T-helper 1 cell treated with Interleukin-12 subunit alpha and Interleukin-12 subunit beta and Interleukin-4 antibody, amounts not matched to agents 30 ng/mL and 1 ng/mL, for 36 hours (primary cell): ENCODE measurements at regions not wholly inside any gene's neighbourhood (a gene's known extent, or its start where the extent isn't known, plus 50 kb on each side); places are given as distances from the start of the nearest gene placed in this dataset.
"Not testable (repeated sequence)": the region's sequence is repeated elsewhere in the genome, so short reads cannot be mapped to it uniquely, and the experiment has no call there.

Experiments used
- intact Hi-C: fragments of 100-400 bp; cut with micrococcal nuclease; formaldehyde crosslinking; loops from one replicate; pipeline ENCODE4 v1.15.1; 2024

GRCh38 chr12:73659802-73660201, 877.8 kb upstream of the ATXN7L3B start:
- intact Hi-C loops: no loop called here

GRCh38 chr12:73665193-73665592, 872.4 kb upstream of the ATXN7L3B start:
- intact Hi-C loops: no loop called here

DNA sequence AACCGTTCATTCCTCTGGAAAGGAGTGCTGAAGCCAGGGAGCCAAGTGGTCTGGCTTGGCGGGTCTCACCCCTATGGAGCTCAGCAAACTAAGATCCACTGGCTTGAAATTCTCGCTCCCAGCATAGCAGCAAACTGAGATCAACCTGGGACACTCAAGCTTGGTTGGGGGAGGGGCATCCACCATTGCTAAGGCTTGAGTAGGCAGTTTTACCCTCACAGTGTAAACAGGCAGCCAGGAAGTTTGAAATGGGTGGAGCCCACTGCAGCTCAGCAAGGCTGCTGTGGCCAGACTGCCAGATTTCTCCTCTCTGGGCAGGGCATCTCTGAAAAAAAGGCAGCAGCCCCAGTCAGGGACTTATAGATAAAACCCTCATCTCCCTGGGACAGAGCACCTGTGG, 866.1 kb upstream of the ATXN7L3B start:
- intact Hi-C loops: not testable (repeated sequence)

DNA sequence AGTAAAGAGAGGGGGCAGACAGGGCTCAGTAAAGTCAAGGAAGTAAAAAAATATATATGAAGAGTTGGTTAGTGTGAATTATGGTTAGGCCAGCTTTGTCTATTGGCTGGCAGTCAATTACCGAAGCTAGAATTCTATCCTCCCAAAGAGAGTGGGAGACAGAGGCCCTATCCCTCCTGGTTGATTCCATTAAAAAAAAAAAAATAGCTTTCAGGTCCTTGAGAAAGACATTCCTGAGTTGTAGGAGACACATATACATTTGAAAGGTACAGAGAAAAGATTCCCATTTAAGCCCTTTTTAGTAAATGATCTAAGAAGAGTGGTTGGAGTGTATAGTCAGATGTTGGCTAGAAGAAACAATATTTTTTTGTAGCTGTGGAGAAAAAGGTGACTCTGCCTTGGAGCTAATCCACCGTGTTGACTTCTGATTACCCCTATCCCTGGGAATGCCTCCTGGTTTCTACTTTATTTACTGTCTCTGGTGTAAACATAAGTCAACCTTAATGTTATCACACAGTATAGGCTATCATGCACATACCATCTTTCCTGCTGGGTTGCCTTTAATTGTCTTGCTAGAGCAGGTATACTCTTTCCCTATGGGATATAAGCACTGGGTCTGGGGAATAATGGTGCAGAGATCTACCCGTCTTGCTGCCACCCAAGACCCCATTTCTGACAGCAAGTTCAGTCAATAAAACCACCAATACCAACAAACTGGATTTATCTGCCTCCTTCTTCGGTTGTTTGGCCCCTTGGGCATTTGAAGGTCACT, 859.9 kb upstream of the ATXN7L3B start:
- intact Hi-C loops: no loop called here

DNA sequence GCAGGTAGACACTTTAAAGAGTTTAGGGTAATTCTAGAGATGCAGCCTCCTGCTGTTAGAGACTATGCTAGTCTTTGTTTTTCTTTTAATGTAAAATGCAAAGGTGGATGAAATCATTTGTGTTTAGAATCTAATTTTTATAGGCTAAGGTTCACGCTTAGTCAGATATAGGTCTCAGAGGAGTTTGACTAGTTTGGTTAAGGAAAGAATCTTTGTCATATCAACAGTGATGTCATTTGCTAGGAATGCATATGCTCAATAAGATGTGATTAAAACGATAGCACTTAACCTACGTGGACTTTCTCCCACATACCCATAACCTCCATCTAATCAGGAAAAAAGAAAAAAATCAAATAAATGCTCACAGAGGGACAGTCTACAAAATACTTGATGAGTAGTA, 859.3 kb upstream of the ATXN7L3B start:
- intact Hi-C loops: no loop called here

DNA sequence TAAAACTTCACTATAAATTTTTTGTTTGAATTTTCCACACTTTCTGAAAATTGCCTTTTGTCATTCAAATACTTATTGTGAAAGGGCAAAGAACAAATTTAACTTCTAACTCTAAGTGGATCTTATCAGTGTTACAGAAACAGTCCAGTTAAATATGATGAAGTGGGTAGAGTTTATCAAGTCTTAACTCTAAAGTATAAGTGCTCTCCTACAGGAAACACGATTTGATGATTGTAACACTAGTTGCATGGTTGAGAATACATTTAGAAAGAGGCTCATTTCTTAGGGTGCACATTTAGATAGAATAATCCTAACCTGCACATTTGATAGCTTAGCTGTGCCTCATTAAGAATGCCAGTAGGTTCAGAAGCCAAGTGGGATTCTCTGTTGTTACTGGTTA, 838.3 kb upstream of the ATXN7L3B start:
- intact Hi-C loops: no loop called here

DNA sequence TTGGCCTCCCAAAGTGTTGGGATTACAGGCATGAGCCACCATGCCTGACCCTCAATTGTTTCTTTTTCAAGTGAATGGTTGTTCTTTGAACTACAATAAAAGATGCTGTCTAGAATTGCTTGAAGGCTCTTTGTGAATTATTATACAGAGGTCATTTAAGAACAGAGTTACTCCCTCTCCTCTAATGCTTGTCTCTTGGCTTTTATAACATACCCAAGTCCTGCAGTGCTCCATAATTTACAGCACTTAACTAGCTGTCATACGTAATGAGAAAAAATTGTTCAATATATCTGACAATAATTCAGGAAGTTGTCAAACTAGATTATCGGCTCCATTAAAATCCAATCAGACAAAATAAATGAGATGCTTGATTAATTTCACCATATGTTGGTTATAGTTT, 823.0 kb upstream of the ATXN7L3B start:
- intact Hi-C loops: no loop called here

DNA sequence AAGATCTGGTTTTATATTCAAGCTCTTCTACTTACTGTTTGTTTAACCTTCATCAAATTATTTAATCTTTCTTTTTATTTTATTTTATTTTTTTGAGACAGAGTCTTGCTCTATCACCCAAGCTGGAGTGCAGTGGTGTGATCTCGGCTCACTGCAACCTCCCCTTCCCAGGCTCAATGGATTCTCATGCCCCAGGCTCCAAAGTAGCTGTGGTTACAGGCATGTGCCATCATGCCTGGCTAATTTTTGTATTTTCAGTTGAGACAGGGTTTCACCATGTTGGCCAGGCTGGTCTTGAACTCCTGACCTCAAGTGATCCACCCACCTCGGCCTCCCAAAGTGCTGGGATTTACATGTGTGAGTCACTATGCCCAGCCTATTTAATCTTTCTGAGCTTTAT, 821.5 kb upstream of the ATXN7L3B start:
- intact Hi-C loops: not testable (repeated sequence)

- intact Hi-C loops: no loop called here
Measured at GRCh38 chr12:73719223-73719622, 818.4 kb upstream of the ATXN7L3B start.

DNA sequence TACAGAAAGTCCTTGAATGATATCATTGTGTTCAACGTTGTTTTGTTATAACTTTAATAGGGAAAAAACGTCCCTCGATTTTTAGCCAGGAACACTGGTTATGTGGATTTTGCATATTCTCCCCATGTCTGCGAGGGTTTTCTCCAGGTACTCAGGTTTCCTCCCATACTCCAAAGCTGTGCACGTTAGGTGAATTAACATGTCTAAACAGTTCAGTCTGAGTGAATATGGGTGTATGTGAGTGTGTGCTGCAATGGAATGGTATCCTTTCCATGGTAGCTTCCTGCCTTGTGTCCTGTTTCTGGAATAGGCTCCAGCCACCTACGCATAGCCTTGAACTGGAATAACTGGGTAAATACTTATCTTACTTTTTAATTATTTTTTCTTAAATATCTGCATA, 810.8 kb upstream of the ATXN7L3B start:
- intact Hi-C loops: no loop called here

DNA sequence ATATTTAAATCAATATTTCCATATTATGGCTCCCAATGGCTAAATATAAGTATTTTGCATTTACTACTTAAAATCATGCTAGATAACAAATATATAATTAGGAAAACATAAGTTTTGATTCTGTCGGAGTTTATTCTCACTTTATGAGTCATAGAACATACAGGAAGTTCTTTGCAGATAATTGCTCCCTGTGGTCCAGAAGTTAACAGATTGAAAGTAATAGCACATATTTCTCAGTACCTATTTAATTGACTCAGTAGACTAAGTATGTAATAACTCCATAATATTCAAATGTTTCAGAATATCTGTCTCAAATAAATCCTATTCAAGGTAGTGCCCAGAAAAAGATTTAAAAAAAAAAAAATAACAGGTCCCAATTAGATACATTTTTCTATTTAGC, 806.0 kb upstream of the ATXN7L3B start:
- intact Hi-C loops: no loop called here

DNA sequence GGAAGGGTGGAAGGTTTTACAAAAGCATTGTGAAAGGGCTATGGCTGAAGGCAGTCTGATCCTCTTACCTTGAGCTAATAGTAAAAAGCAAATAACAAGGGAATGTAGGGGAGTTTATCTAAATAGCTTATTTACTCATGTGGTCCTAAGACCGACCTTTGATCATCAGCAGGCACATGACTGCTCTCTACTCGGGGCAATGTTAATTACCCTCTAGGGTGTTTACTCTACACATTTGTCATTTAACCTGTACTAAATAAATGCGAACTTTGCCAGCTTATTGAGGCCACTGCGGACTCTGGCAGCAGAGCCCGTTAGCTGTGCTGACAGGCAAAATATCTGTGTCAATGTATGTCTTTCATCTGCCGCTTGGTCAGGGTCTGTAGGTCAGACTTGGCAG, 768.3 kb upstream of the ATXN7L3B start:
- intact Hi-C loops: no loop called here

- intact Hi-C loops: no loop called here
Measured at GRCh38 chr12:73798523-73798922, 739.1 kb upstream of the ATXN7L3B start.

- intact Hi-C loops: no loop called here
Measured at GRCh38 chr12:73815072-73815645, 722.5 kb upstream of the ATXN7L3B start.

- intact Hi-C loops: no loop called here
Measured at GRCh38 chr12:73817161-73817560, 720.5 kb upstream of the ATXN7L3B start.

DNA sequence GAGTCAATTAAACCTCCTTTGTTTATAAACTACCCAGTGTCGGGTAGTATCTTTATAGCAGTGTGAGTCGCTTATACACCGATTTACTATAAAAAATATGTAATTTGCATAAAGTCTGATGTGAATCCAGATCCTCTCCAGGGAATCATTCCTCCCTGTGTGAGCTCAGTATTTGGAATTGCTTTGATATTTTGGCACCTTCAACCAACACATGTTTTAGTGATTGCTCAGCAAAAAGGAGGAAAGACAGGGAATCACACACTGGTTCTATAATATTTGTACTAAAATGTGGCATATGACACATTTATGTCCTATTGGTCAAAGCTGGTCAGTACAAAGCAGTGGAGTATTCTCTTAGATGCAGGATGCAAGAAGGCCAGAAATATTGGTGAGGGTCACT, 703.9 kb upstream of the ATXN7L3B start:
- intact Hi-C loops: no loop called here

DNA sequence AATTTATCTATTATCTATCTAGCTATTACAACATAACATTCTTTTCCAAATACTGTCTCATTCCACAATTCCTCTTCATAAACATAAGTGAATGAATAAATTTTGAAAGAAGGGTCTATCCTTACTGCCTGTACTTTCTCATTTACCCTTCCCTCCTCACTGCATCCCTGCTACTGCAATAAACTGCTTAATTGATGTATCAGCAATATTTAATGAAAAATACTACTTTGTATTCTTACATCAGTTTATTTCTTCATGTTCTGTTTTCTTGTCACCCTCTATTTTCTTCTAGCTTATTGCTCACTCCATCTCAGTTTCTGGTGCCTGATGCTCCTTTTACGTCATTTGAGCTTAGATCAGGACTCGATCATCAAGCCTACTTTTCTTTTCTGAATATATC, 695.7 kb upstream of the ATXN7L3B start:
- intact Hi-C loops: no loop called here

- intact Hi-C loops: no loop called here
Measured at GRCh38 chr12:73863546-73863945, 674.1 kb upstream of the ATXN7L3B start.

DNA sequence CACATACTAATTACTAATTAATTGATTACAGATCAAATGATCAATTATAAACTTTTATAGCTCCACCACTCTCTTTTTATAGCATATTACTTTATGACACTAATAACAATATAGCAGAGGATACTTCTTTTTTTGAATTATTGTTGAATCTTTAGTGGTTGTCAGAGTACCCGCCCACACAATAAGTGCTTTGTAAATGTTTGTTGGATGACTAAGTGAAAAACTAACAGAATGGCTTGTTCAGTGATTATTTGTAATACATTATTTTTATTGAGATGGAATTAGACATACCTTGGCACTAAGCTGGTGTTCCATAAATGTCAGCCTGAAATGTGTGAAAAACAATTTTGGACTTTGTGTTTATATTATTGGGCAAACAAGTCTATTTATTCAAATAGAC, 670.5 kb upstream of the ATXN7L3B start:
- intact Hi-C loops: no loop called here

- intact Hi-C loops: not testable (repeated sequence)
Measured at GRCh38 chr12:73877291-73877690, 660.3 kb upstream of the ATXN7L3B start.

DNA sequence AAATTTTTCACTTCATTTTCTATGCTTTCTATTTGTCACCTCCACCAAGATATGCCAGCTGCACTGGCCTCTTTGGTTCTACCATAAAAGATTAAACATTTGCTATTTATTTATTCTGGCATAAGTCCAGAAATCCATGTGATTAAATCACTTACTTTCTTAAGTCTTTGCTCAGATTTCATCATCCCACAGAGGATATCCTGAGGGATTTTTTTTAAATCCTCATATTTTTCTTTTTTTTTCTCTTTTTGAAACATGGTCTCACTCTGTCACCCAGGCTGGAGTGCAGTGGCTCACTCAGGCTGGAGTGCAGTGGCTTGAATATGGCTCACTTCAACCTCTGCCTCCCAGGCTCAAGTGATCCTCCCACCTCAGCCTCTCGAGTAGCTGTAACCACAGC, 645.4 kb upstream of the ATXN7L3B start:
- intact Hi-C loops: no loop called here

- intact Hi-C loops: no loop called here
Measured at GRCh38 chr12:73898645-73899044, 639.0 kb upstream of the ATXN7L3B start.

- intact Hi-C loops: no loop called here
Measured at GRCh38 chr12:73902260-73902659, 635.4 kb upstream of the ATXN7L3B start.
